ENCODE measurements at regions not wholly inside any gene's neighbourhood (a gene's known extent, or its start where the extent isn't known, plus 50 kb on each side); places are given as distances from the start of the nearest gene placed in this dataset.

DNA sequence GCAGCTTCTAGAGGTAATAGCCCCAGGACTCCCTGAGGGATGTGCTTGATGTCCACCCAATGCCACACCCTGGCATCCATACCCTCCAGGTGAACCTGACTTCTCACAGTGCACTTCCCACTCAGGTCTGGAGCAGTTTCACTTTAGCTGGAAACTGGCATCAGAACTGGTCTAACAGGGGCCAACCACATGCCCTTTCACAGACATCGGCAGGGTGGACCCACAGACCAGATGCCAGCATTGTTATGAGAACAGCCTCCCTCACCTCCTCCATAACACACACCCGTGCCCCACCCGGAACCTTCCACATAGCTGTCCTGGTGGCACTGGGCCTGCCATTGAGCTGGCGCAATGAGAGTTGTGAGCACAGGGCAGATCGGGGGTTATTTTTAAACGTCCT lies 77.4 kb upstream of the GPR12 start:
- TF ChIP-seq, protein P1, sequence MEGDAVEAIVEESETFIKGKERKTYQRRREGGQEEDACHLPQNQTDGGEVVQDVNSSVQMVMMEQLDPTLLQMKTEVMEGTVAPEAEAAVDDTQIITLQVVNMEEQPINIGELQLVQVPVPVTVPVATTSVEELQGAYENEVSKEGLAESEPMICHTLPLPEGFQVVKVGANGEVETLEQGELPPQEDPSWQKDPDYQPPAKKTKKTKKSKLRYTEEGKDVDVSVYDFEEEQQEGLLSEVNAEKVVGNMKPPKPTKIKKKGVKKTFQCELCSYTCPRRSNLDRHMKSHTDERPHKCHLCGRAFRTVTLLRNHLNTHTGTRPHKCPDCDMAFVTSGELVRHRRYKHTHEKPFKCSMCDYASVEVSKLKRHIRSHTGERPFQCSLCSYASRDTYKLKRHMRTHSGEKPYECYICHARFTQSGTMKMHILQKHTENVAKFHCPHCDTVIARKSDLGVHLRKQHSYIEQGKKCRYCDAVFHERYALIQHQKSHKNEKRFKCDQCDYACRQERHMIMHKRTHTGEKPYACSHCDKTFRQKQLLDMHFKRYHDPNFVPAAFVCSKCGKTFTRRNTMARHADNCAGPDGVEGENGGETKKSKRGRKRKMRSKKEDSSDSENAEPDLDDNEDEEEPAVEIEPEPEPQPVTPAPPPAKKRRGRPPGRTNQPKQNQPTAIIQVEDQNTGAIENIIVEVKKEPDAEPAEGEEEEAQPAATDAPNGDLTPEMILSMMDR (IDR thresholded peaks at IDR 0.05; ENCODE audit: insufficient read depth, low read depth, low read length) = no peak
- no peak for DNase-seq (ENCODE audit: low read depth)
- POLR2A ChIA-PET = no interaction called here
- CTCF ChIA-PET = interaction anchor here (0.5 kb wide), 1 partner anchor 49 kb away, joined by 3 read pairs; no protein-coding TSS in a partner anchor
- H3K27me3 ChIP-seq (ENCODE audit: control insufficient read depth, insufficient read depth, low read length) = peaks cover 2% of the 10 kb centered on the region; the same call in 1 of the 2 replicates
- H3K36me3 ChIP-seq (ENCODE audit: control insufficient read depth, insufficient read depth, low read length) = no peaks in the 10 kb centered on the region
- H3K4me3 ChIP-seq (ENCODE audit: low read depth, low read length) = no peak overlapping the region

DNA sequence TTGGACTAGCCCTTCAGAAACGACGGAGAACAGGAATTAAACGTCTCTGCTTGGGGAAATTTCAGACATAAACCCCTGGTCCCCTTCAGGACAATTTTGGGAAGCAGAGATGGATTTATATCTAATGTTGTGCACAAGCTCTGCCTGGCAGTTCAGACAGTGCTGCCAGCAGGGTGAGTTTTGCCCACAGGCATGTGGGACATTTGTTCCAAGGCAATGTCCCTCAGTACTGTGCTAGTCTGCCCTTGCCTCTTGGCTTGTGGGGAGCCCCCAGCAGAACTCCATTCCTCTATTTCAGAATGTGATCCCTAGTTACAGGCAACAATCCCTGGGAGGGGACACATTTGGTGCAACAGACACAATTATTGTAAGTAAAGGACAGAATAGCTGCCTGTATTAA lies 76.5 kb upstream of the GPR12 start:
- no peaks in the 10 kb centered on the region for H3K36me3 ChIP-seq (ENCODE audit: control insufficient read depth, insufficient read depth, low read length)
- ChIA-PET CTCF (no interaction called here), POLR2A (no interaction called here)
- TF ChIP-seq, protein P1 (IDR thresholded peaks at IDR 0.05; ENCODE audit: insufficient read depth, low read depth, low read length) = no peak
- no peak overlapping the region for H3K4me3 ChIP-seq (ENCODE audit: low read depth, low read length)
- peaks cover 2% of the 10 kb centered on the region; the same call in 1 of the 2 replicates for H3K27me3 ChIP-seq (ENCODE audit: control insufficient read depth, insufficient read depth, low read length)
- DNase-seq (ENCODE audit: low read depth) = no peak

DNA sequence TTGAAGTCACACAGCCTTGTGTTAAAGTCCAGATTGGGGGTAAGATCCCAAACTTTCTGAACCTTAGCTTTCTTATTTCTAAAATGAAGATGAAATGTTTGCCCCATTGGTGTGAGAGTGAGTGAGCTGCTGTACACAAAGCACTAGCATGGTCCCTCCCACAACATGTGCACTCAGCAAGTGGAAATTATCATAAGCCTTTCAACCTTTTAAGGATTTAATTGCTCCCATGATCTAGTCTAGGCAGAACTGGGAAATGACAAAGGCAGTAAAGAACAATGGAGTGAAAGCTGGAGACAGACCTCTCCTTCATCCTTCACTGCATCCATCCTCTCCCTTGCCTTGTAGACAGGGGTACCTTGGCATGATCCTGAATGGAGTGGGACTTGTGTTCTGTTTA lies 76.0 kb upstream of the GPR12 start:
- Histone ChIP-seq H3K36me3 (ENCODE audit: control insufficient read depth, insufficient read depth, low read length) (no peaks in the 10 kb centered on the region), H3K4me3 (ENCODE audit: low read depth, low read length) (no peak overlapping the region), H3K27me3 (ENCODE audit: control insufficient read depth, insufficient read depth, low read length) (peaks cover 2% of the 10 kb centered on the region; the same call in 1 of the 2 replicates)
- no peak for DNase-seq (ENCODE audit: low read depth)
- CTCF ChIA-PET = no interaction called here
- TF ChIP-seq, protein P1 (IDR thresholded peaks at IDR 0.05; ENCODE audit: insufficient read depth, low read depth, low read length) = no peak
- POLR2A ChIA-PET = no interaction called here

DNA sequence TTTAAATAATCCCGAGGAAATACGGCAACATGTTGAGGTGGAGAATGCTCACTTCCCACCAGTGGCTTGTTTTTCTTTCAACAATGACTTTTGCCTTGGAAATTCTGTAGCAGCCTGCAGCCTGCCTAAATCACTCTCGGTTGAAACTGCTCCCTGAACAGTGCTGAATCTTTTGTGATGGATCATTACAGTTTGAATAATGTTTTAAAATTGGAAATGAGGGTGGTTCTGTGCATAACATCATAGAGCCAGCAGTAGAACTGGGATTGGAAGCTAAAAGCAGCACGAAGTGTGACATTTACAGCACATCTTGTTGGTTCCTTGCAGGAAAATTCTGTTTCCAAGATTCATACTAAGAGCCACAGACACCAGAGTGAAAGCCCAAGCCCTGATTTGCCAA lies 74.1 kb upstream of the GPR12 start:
- H3K4me3 ChIP-seq (ENCODE audit: low read depth, low read length) = no peak overlapping the region
- TF ChIP-seq, protein P1 (IDR thresholded peaks at IDR 0.05; ENCODE audit: insufficient read depth, low read depth, low read length) = no peak
- ChIA-PET POLR2A (no interaction called here), CTCF (interaction anchor here (0.7 kb wide), 1 partner anchor 12 kb away, joined by 3 read pairs; no protein-coding TSS in a partner anchor)
- no peaks in the 10 kb centered on the region for H3K36me3 ChIP-seq (ENCODE audit: control insufficient read depth, insufficient read depth, low read length)
- H3K27me3 ChIP-seq (ENCODE audit: control insufficient read depth, insufficient read depth, low read length) = peaks cover 2% of the 10 kb centered on the region; the same call in 1 of the 2 replicates
- no peak for DNase-seq (ENCODE audit: low read depth)

DNA sequence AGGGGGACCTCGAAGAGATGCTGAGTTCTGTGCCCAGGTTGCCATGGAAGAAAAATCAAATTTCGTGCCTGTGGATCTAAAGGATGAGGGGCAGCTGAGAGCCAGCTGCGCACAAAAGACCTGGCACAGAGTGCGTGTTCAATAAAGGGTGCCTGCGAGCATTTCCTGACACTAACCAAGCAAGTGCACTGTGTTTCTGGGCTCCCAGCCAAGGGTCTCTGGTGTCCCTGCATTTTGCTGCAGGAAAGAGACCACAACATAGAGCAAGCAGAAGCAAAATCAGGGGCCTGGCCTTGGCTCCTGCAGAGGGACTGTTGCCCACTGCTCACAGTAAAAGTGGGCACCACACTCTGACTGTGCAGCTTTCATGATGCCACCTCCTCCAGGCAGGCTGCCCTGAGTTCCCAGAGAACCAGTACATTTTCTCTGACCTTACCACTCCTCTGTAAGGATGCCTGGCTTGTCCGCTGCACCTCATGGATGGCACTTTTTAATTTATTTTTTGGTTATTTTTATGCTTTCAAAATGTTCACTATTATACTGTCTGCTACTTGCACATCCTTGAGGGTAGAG lies 70.8 kb upstream of the GPR12 start:
- TF ChIP-seq, protein P1 (IDR thresholded peaks at IDR 0.05; ENCODE audit: insufficient read depth, low read depth, low read length) = no peak
- ChIA-PET CTCF (no interaction called here), POLR2A (no interaction called here)
- Histone ChIP-seq H3K4me3 (ENCODE audit: low read depth, low read length) (no peak overlapping the region), H3K36me3 (ENCODE audit: control insufficient read depth, insufficient read depth, low read length) (no peaks in the 10 kb centered on the region), H3K27me3 (ENCODE audit: control insufficient read depth, insufficient read depth, low read length) (peaks cover 2% of the 10 kb centered on the region; the same call in 1 of the 2 replicates)
- DNase-seq (ENCODE audit: low read depth) = no peak
